Activated T-helper 2 cell treated with anti-CD3 and anti-CD28 coated beads, Interferon-gamma antibody, Interleukin-2, Interleukin-4, amounts not matched to agents 10 μg/mL and 5 μg/mL and 100 μg/mL, durations not matched to agents 14 hours and 24 hours and 36 hours (primary cell): ENCODE measurements at regions not wholly inside any gene's neighbourhood (a gene's known extent, or its start where the extent isn't known, plus 50 kb on each side); places are given as distances from the start of the nearest gene placed in this dataset.

Experiments
- DNase-seq: peaks from one replicate; pipeline ENCODE4 v3.0.0; 2021; ENCODE audit warnings: low spot score
- H3K27ac Mint-ChIP-seq: one replicate; pipeline ENCODE4 v1.8.0; 2021; ENCODE audit warnings: mixed read lengths
- H3K27me3 Mint-ChIP-seq: one replicate; pipeline ENCODE4 v1.8.0; 2021; ENCODE audit warnings: low read depth, mixed read lengths
- H3K36me3 Mint-ChIP-seq: one replicate; pipeline ENCODE4 v1.8.0; 2021; ENCODE audit warnings: low read depth, mixed read lengths
- H3K4me1 Mint-ChIP-seq: one replicate; pipeline ENCODE4 v1.8.0; 2021; ENCODE audit warnings: low read depth, mixed read lengths
- H3K4me3 Mint-ChIP-seq: one replicate; pipeline ENCODE4 v1.8.0; 2021; ENCODE audit warnings: low read depth, mild to moderate bottlenecking, moderate library complexity, mixed read lengths
- H3K9me3 Mint-ChIP-seq: one replicate; pipeline ENCODE4 v1.8.0; 2021; ENCODE audit warnings: mixed read lengths
- intact Hi-C: fragments of 100-400 bp; cut with micrococcal nuclease; formaldehyde crosslinking; loops from one replicate; pipeline ENCODE4 v1.15.1; 2023

- Mint-ChIP-seq H3K36me3 (no peaks in the 10 kb centered on the region), H3K27ac (no peak overlapping the region), H3K9me3 (no peaks in the 10 kb centered on the region), H3K4me3 (no peak overlapping the region), H3K4me1 (no peaks in the 10 kb centered on the region), H3K27me3 (no peaks in the 10 kb centered on the region)
- intact Hi-C loops = no loop called here
- no peak for DNase-seq
These were observed 164.8 kb upstream of the TBX18 start for GRCh38 chr6:84929212-84929611.

- no peak overlapping the region for H3K27ac Mint-ChIP-seq
- no peak for DNase-seq
- no peaks in the 10 kb centered on the region for H3K9me3 Mint-ChIP-seq
- intact Hi-C loops = no loop called here
- no peaks in the 10 kb centered on the region for H3K36me3 Mint-ChIP-seq
- no peak overlapping the region for H3K4me3 Mint-ChIP-seq
- H3K27me3 Mint-ChIP-seq = no peaks in the 10 kb centered on the region
- H3K4me1 Mint-ChIP-seq = no peaks in the 10 kb centered on the region
These were observed 163.2 kb upstream of the TBX18 start for GRCh38 chr6:84927551-84927950.

DNA sequence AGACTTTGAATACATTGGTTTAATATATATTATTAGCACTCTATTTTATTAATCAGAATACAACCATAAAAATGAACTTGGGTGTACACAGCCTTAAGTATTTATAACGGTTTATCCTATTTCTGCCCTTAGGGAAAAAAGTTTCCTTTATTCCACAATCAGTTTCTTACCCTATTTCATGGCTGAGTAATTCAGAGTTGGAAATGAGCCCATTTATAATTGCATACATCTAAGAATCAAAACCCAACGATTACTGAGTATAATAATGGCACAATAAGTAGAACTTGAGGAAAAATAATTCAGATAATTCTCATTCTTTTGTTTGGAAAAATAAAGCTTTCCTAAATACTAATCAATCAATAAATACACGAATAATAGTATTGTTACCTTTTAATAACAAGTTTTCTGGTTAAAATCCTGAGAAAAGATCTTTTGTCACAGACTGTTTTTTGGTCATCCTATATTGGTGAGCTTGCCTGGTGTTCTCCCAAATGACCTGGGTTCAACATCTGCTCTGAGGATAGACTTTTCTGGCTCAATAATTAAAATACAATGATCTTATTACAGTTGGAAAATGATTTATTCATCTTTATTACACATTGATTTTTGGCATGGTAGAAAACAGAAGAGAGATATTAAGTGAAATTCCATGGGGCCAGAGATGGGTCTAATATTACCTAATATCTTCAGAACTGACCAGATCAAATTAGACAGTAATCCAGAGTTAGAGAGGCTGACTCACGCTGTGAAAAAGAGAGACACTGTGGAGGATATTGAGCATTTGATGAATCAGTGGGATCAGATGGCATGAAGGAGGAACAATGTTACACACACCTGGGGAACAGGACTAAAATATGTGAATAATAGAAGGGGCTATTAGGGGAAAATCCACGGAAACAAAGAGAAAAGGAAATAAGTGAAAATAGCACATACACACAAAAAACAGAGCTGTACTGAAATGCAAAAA is 162.1 kb upstream of the TBX18 start:
- no peaks in the 10 kb centered on the region for H3K27me3 Mint-ChIP-seq
- no peaks in the 10 kb centered on the region for H3K4me1 Mint-ChIP-seq
- no peak overlapping the region for H3K27ac Mint-ChIP-seq
- no peaks in the 10 kb centered on the region for H3K9me3 Mint-ChIP-seq
- H3K4me3 Mint-ChIP-seq = no peak overlapping the region
- no peaks in the 10 kb centered on the region for H3K36me3 Mint-ChIP-seq
- intact Hi-C loops = no loop called here
- DNase-seq = no peak

GRCh38 chr6:84921891-84922290 is 157.5 kb upstream of the TBX18 start:
- Mint-ChIP-seq H3K27me3 (no peaks in the 10 kb centered on the region), H3K27ac (no peak overlapping the region), H3K9me3 (no peaks in the 10 kb centered on the region), H3K4me1 (no peaks in the 10 kb centered on the region), H3K36me3 (no peaks in the 10 kb centered on the region), H3K4me3 (no peak overlapping the region)
- no peak for DNase-seq
- intact Hi-C loops = no loop called here

- Mint-ChIP-seq H3K27me3 (no peaks in the 10 kb centered on the region), H3K36me3 (no peaks in the 10 kb centered on the region), H3K27ac (no peak overlapping the region), H3K9me3 (no peaks in the 10 kb centered on the region), H3K4me3 (no peak overlapping the region), H3K4me1 (no peaks in the 10 kb centered on the region)
- intact Hi-C loops = no loop called here
- no peak for DNase-seq
These were observed 155.6 kb upstream of the TBX18 start for GRCh38 chr6:84920021-84920420.

GRCh38 chr6:84916704-84917103 is 152.3 kb upstream of the TBX18 start:
- intact Hi-C loops = no loop called here

DNA sequence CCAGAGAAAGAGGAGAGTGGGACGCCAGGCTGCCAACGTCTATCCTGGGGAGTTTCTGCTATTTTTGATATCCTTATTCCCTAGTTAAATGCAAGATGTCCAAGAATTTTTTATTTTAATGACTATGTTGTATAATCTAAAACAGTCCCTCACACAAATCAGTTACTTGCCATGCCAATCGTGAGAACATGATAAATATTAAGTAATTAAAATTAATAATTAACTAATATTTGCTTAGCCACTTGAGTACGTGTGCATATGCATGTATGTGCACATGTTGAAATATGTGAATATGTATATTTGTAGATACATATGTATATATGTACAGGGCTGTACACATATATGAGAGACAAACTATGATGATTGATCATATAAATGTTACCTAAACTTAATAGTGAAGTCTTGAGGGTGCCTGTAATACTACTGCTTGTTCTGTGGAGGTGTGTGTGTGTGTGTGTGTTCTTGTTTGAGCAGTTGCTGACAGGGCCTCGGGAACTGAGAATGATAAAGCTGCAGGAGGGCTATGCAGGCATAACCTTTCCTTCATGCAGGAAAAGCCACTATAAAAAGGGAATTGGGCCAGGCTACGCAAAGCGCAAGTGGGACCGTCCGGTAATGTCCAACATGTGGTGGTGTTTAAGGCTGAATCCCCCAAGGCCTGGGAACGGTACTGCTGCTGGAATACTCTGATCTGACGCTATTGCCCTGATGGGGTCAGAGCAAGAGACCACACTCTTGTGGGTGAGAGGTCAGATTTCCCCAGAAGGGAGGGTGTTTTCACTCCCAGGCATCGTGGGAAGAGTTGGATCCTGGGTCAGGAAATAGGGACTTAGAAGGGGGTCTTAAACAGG is 148.3 kb upstream of the TBX18 start:
- Mint-ChIP-seq H3K9me3 (no peaks in the 10 kb centered on the region), H3K4me3 (no peak overlapping the region), H3K27ac (no peak overlapping the region), H3K36me3 (no peaks in the 10 kb centered on the region), H3K4me1 (no peaks in the 10 kb centered on the region), H3K27me3 (no peaks in the 10 kb centered on the region)
- no peak for DNase-seq
- intact Hi-C loops = no loop called here

More at GRCh38 chr6:84916704-84917103, 152.3 kb upstream of the TBX18 start:
- Mint-ChIP-seq H3K27ac (no peak overlapping the region), H3K4me3 (no peak overlapping the region), H3K36me3 (no peaks in the 10 kb centered on the region), H3K27me3 (no peaks in the 10 kb centered on the region), H3K9me3 (no peaks in the 10 kb centered on the region), H3K4me1 (no peaks in the 10 kb centered on the region)
- no peak for DNase-seq

DNA sequence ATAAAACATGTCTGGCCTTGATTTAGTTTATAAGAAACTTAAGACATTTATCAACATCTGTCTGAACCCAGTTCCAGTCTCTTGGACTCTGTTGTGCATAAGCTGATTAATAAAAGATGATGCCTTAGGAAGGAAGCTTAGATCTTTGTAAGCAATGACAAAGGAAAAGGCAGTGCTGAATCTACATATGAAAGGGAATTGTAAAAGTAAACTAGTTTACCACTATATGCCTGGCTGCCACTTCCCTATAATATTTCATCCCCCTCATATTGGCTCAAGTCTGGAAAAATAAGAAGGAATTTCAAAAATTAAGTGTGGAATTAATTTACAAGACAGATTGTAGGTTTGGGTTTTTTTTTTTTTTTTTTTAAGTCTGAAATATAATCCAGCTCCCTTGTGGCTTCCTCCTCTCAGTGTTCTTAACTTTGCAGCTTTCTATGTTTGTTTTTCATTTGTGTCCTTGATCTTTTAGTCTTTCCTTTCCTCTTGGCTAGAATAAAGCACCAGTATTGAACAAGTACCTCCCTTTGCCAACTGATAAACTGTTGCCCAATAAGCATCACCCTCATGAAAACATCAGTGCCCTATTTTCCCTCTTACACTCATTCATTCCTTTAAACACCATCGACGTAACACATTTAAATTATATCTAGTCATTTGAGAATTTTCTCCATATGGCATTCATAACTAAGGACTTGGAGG is 146.7 kb upstream of the TBX18 start:
- intact Hi-C loops = no loop called here
- Mint-ChIP-seq H3K4me3 (no peak overlapping the region), H3K27ac (no peak overlapping the region), H3K9me3 (no peaks in the 10 kb centered on the region), H3K36me3 (no peaks in the 10 kb centered on the region), H3K27me3 (no peaks in the 10 kb centered on the region), H3K4me1 (no peaks in the 10 kb centered on the region)
- no peak for DNase-seq

DNA sequence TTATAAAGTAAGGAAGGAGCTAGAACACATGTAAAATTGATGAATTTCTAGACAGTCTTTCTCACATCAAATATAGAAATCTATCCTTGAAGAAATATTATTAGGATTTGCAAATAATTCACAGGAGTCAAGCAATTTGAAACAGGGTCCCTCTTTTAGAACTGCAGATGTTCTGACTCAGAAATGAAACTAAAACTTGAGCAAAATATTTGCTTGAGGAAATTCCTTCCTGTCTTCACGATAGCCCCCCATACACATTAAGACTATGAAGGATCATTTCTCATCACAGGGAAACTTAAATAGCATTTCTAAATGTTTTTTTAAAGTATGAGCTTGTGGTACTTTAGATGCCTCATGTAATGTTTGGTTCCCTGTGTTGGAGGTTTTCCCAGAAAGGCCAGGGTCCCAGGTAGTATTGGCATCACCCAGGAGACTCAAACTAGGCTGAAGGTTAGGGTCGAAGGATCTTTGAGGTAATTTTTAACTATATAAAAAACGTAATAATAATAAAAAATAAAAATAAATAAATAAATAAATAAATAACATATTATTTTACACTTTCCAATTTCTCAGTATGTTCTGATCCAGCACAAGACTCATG is 144.0 kb upstream of the TBX18 start:
- no peak for DNase-seq
- Mint-ChIP-seq H3K4me1 (no peaks in the 10 kb centered on the region), H3K9me3 (no peaks in the 10 kb centered on the region)

GRCh38 chr6:84906514-84906913 is 142.1 kb upstream of the TBX18 start:
- Mint-ChIP-seq H3K4me3 (no peak overlapping the region), H3K36me3 (no peaks in the 10 kb centered on the region), H3K27me3 (no peaks in the 10 kb centered on the region), H3K9me3 (no peaks in the 10 kb centered on the region), H3K4me1 (no peaks in the 10 kb centered on the region), H3K27ac (no peak overlapping the region)
- intact Hi-C loops = no loop called here
- no peak for DNase-seq

More for the DNA sequence above, 144.0 kb upstream of the TBX18 start:
- H3K4me3 Mint-ChIP-seq = no peak overlapping the region
- no peak overlapping the region for H3K27ac Mint-ChIP-seq
- no peaks in the 10 kb centered on the region for H3K36me3 Mint-ChIP-seq
- no peaks in the 10 kb centered on the region for H3K27me3 Mint-ChIP-seq
- intact Hi-C loops = no loop called here

- intact Hi-C loops = no loop called here
- DNase-seq = no peak
- Mint-ChIP-seq H3K4me1 (no peaks in the 10 kb centered on the region), H3K36me3 (no peaks in the 10 kb centered on the region), H3K4me3 (no peak overlapping the region), H3K27ac (no peak overlapping the region), H3K27me3 (no peaks in the 10 kb centered on the region), H3K9me3 (no peaks in the 10 kb centered on the region)
These were observed 141.4 kb upstream of the TBX18 start for GRCh38 chr6:84905823-84906222.

DNA sequence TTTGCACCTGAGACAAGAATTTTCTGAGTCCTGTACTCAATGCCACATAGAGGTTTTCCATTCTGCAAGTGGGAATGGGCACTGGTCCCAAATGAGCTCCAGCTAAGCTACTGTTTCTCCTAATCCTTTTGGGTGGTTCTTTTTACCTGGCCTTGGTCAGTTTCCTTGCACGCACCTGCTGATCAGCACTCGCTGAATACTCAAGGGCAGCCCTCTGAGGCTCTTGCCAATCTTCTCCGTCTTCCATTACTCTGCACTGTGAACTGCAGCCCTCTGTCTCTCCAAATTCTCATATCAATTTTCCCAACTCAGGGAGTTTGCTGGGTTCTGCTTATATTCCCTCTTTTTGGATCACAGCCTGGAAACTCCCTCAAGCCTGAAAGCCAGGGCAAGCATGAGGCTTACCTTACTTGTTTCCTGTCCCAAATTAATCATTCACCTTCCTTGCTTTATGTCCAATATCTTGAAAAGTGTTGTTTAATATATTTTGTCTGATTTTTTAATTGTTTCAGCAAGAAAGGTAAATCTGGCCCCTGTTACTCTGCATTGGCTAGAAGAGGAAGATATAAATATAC is 138.0 kb upstream of the TBX18 start:
- no peak overlapping the region for H3K27ac Mint-ChIP-seq
- H3K4me3 Mint-ChIP-seq = no peak overlapping the region
- H3K4me1 Mint-ChIP-seq = no peaks in the 10 kb centered on the region
- no peaks in the 10 kb centered on the region for H3K9me3 Mint-ChIP-seq
- no peaks in the 10 kb centered on the region for H3K36me3 Mint-ChIP-seq
- DNase-seq = no peak
- H3K27me3 Mint-ChIP-seq = no peaks in the 10 kb centered on the region
- intact Hi-C loops = no loop called here
